ENCODE measurements at regions not wholly inside any gene's neighbourhood (a gene's known extent, or its start where the extent isn't known, plus 50 kb on each side); places are given as distances from the start of the nearest gene placed in this dataset.

- TF ChIP-seq CTCF (IDR thresholded peaks at IDR 0.05; ENCODE audit: borderline replicate concordance, extremely low read depth, low read length, poor library complexity, severe bottlenecking): no peak
- no peak for TF ChIP-seq EZH2 (IDR thresholded peaks at IDR 0.05; ENCODE audit: borderline replicate concordance, low read depth, low read length, severe bottlenecking)
Measured at GRCh38 chr18:22493940-22494339, 76.2 kb upstream of the CTAGE1 start.

Data from DND-41 (cell line).